ENCODE measurements at regions not wholly inside any gene's neighbourhood (a gene's known extent, or its start where the extent isn't known, plus 50 kb on each side); places are given as distances from the start of the nearest gene placed in this dataset.

DNA sequence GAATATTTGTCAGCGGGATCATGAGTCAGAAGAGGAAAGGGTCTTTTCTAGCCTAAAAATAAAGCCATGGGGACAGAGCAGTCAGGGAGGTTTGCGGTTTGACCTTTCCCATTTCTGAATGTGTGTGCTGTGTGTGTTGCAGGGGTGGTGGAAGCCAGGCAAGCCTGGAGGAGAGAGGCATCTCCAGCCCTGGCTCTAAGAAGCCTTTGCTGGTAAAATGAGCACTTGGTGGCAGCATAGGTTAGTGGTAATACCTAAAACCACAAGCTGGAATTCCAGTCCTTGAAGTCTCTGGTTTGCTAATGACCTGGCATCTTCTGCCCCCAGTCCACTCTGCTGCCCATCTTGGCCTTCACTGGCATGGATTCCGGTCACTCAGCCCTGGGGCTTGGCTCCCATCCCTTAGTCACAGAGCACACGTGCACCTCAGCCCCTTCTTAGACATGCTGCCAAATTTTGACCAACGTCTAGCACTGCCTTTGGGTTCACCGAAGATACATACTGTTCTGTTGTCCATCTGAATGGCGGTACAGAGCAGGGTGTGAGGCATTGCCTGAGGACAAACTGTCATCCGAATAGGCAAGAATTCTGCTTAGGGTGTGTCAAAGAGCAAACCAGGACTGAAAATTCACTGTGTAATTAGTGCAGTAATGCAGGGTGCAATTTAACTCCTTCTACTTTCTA lies 52.7 kb downstream of the KCNA5 start:
- DNase-seq: no peak
- intact Hi-C loops (cut with DNase I): no loop called here
- 71 to 78% (median 75%) methylated on average over 8 of the region's 8 CpGs for WGBS, 4 donors

DNA sequence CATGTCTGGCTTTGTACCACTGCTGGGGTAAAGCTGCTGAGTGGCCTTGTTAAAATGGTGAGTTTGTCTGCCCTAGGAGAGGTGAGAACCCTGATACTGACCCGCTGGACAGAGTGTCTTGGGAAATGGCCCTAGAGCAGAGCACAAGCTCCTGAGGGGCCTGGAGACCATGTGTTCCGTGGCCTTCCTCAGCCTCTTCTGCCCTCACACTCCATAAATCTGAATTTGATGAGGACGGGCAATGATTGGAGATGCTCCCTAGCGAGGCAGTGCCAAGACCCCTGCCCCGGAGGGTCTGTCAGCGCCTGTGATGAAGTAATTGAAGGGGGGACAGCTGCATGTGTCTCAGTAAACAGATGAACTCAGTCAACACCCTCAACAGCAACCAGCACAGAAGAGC lies 54.1 kb downstream of the KCNA5 start:
- Histone ChIP-seq H3K4me3 (no peak overlapping the region), H3K27me3 (peaks cover 16% of the 10 kb centered on the region), H3K4me1 (replicated peaks in 1 of 2) (no peaks in the 10 kb centered on the region), H3K27ac (no peak overlapping the region), H3K36me3 (replicated peaks in 1 of 2) (no peaks in the 10 kb centered on the region), H3K9me3 (replicated peaks in 1 of 3) (no peaks in the 10 kb centered on the region)
- TF ChIP-seq POLR2A (IDR thresholded peaks at IDR 0.05): no peak
- TF ChIP-seq, protein P1, sequence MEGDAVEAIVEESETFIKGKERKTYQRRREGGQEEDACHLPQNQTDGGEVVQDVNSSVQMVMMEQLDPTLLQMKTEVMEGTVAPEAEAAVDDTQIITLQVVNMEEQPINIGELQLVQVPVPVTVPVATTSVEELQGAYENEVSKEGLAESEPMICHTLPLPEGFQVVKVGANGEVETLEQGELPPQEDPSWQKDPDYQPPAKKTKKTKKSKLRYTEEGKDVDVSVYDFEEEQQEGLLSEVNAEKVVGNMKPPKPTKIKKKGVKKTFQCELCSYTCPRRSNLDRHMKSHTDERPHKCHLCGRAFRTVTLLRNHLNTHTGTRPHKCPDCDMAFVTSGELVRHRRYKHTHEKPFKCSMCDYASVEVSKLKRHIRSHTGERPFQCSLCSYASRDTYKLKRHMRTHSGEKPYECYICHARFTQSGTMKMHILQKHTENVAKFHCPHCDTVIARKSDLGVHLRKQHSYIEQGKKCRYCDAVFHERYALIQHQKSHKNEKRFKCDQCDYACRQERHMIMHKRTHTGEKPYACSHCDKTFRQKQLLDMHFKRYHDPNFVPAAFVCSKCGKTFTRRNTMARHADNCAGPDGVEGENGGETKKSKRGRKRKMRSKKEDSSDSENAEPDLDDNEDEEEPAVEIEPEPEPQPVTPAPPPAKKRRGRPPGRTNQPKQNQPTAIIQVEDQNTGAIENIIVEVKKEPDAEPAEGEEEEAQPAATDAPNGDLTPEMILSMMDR (IDR thresholded peaks at IDR 0.05): no peak
- 34 to 45% (median 38%) methylated on average over 2 to 6 of the region's 6 CpGs for WGBS, 4 donors
- no peak for DNase-seq
- intact Hi-C loops (cut with DNase I): no loop called here

More for the DNA sequence above, 52.7 kb downstream of the KCNA5 start:
- Histone ChIP-seq H3K36me3 (replicated peaks in 1 of 2) (no peaks in the 10 kb centered on the region), H3K27me3 (peaks cover 16% of the 10 kb centered on the region), H3K4me3 (no peak overlapping the region), H3K4me1 (replicated peaks in 1 of 2) (no peaks in the 10 kb centered on the region), H3K9me3 (replicated peaks in 1 of 3) (no peaks in the 10 kb centered on the region), H3K27ac (no peak overlapping the region)
- no peak for TF ChIP-seq POLR2A (IDR thresholded peaks at IDR 0.05)
- TF ChIP-seq, protein P1 (IDR thresholded peaks at IDR 0.05): no peak

DNA sequence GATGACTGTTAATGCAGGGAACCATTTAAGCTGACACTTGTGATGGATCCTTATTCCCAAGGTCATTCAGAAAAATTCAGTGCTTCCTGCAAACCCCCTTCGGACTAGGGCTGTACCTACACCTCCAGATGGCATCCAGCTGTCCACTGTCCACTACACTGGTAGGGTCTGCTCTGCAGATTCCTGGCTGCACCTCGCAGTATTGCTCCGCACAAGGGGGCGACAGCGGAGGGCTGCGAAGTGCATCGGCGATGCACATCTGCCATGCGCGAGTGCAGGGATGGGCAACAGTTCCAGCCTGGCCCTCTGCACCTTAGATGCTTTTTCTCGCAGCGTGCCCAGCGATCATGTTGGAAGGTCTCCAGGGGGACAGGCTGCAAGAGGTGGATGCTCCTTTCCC lies 55.5 kb downstream of the KCNA5 start:
- WGBS, 4 donors: 87 to 97% (median 90%) methylated on average over 12 to 13 of the region's 13 CpGs
- intact Hi-C loops (cut with DNase I): no loop called here
- no peak for DNase-seq
- H3K9me3 ChIP-seq (replicated peaks in 1 of 3): no peaks in the 10 kb centered on the region
- H3K4me3 ChIP-seq: no peak overlapping the region
- H3K27me3 ChIP-seq: peaks cover 10% of the 10 kb centered on the region
- TF ChIP-seq, protein P1 (IDR thresholded peaks at IDR 0.05): no peak
- no peak for TF ChIP-seq POLR2A (IDR thresholded peaks at IDR 0.05)
- H3K4me1 ChIP-seq (replicated peaks in 1 of 2): no peaks in the 10 kb centered on the region
- H3K36me3 ChIP-seq (replicated peaks in 1 of 2): no peaks in the 10 kb centered on the region
- H3K27ac ChIP-seq: no peak overlapping the region

DNA sequence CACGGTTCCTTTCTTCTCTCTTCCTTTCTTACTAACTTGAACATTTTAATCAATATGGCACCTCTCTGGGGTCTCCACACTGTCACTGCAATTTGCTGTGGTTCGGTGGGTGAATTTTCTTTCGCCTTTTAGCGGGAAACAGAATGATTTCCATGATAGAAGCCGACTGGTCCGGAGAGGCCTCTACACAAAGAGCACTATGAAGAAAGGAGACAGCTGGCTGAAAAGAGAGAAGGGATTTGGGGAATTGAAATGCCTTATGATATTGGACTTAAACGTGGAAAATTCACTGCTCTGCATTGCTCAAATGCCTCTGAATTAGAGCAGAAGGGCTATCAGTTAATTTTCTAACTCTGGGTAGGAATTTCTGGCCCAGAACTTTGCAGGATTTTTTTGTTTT lies 55.9 kb downstream of the KCNA5 start:
- H3K9me3 ChIP-seq (replicated peaks in 1 of 3): no peaks in the 10 kb centered on the region
- DNase-seq: no peak
- H3K27me3 ChIP-seq: peaks cover 10% of the 10 kb centered on the region
- no peak overlapping the region for H3K4me3 ChIP-seq
- H3K36me3 ChIP-seq (replicated peaks in 1 of 2): no peaks in the 10 kb centered on the region
- TF ChIP-seq, protein P1 (IDR thresholded peaks at IDR 0.05): no peak
- no peak for TF ChIP-seq POLR2A (IDR thresholded peaks at IDR 0.05)
- 67 to 76% (median 76%) methylated on average over 7 of the region's 7 CpGs for WGBS, 4 donors
- intact Hi-C loops (cut with DNase I): no loop called here
- H3K27ac ChIP-seq: no peak overlapping the region
- no peaks in the 10 kb centered on the region for H3K4me1 ChIP-seq (replicated peaks in 1 of 2)

All from adrenal gland (tissue), 9 donors.